ENCODE measurements at regions not wholly inside any gene's neighbourhood (a gene's known extent, or its start where the extent isn't known, plus 50 kb on each side); places are given as distances from the start of the nearest gene placed in this dataset.

DNA sequence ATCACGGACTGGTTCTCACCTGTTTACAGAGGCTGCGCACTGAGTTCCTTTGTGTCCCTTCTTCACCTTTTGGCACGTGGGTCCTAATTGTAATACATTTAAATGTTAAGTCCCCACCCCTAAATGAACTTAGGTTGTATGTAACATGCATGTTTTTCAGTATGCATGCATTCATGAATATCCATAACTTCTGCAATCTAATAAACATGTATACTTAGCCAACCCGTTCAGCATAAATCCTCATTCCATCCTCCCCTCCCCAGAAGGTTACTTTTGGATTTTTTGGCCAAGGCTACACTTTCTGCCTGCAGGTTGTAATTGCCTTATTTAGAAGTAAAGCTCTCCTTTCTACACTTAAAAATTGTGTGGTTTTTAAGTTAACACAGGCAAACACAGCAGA is 314.7 kb downstream of the SUCLG1 start:
- TF ChIP-seq CTCF (optimal IDR thresholded peaks at IDR 0.05 in 1 of 3, IDR thresholded peaks at IDR 0.05 in 1 of 3, conservative IDR thresholded peaks at IDR 0.05 in 1 of 3; ENCODE audit: extremely low read depth in 1 of 3, insufficient read depth in 2 of 3, low read length in 3 of 3): no peak
- TF ChIP-seq EZH2 (IDR thresholded peaks at IDR 0.05; ENCODE audit: low read length): no peak
